GM23338 (cell line): ENCODE measurements at regions not wholly inside any gene's neighbourhood (a gene's known extent, or its start where the extent isn't known, plus 50 kb on each side); places are given as distances from the start of the nearest gene placed in this dataset.

Source experiments
- ATAC-seq: fragments of 200-7000 bp; cut with Tn5 transposase; 3 replicates; pipeline ENCODE4 v1.9.1; 2020
- DNase-seq: peaks from one replicate; pipeline ENCODE4 v3.0.0-alpha.2; 2015; ENCODE audit warnings: low spot score
- H2AFZ ChIP-seq: fragments of 200-600 bp; sonication (generic); 2 replicates; pipeline ENCODE4 v1.8.0; 2016; ENCODE audit warnings: antibody characterized with exemption, mild to moderate bottlenecking, moderate library complexity
- H3F3A ChIP-seq: fragments of 200-600 bp; sonication (generic); replicated peaks from 2 replicates; pipeline ENCODE4 v1.8.0; 2017; ENCODE audit warnings: antibody characterized with exemption, mixed run types, low read depth
- H3K27ac ChIP-seq: fragments of 200-600 bp; sonication (generic); 2 replicates; pipeline ENCODE4 v1.6.1; 2016; ENCODE audit warnings: low read depth
- H3K27me3 ChIP-seq: fragments of 200-600 bp; sonication (generic); 2 replicates; pipeline ENCODE4 v1.8.0; 2016; ENCODE audit warnings: mild to moderate bottlenecking, mixed run types, moderate library complexity; ENCODE audit not compliant: insufficient read depth
- H3K36me3 ChIP-seq: fragments of 200-600 bp; sonication (generic); 2 replicates; pipeline ENCODE4 v1.8.0; 2016; ENCODE audit warnings: mild to moderate bottlenecking; ENCODE audit not compliant: insufficient read depth
- H3K4me1 ChIP-seq: fragments of 200-600 bp; sonication (generic); 2 replicates; pipeline ENCODE4 v1.8.0; 2016; ENCODE audit warnings: mild to moderate bottlenecking, moderate library complexity; ENCODE audit not compliant: insufficient read depth
- H3K4me2 ChIP-seq: fragments of 200-600 bp; sonication (generic); 2 replicates; pipeline ENCODE4 v1.7.1; 2017; ENCODE audit warnings: mixed run types
- H3K4me3 ChIP-seq: fragments of 200-600 bp; sonication (generic); 2 replicates; pipeline ENCODE4 v1.6.1; 2016; ENCODE audit warnings: mixed run types
- H3K79me2 ChIP-seq: fragments of 200-600 bp; sonication (generic); replicated peaks from 2 replicates; pipeline ENCODE4 v1.8.0; 2017; ENCODE audit warnings: mild to moderate bottlenecking; ENCODE audit not compliant: insufficient read depth
- H3K9me2 ChIP-seq: fragments of 200-600 bp; sonication (generic); 2 replicates; pipeline ENCODE4 v1.8.0; 2017; ENCODE audit not compliant: insufficient read depth
- H4K20me1 ChIP-seq: fragments of 200-600 bp; sonication (generic); replicated peaks from 2 replicates; pipeline ENCODE4 v1.8.0; 2017; ENCODE audit warnings: mild to moderate bottlenecking; ENCODE audit not compliant: insufficient read depth
- H3K27ac Mint-ChIP-seq: 2 replicates; pipeline ENCODE4 v1.8.0; 2020; ENCODE audit warnings: inconsistent platforms, mild to moderate bottlenecking, moderate library complexity, mixed read lengths
- H3K27me3 Mint-ChIP-seq: 3 replicates; pipeline ENCODE4 v1.8.0; 2022; ENCODE audit warnings: low read depth, mild to moderate bottlenecking, moderate library complexity, mixed read lengths, inconsistent platforms; ENCODE audit not compliant: insufficient read depth, poor library complexity
- H3K36me3 Mint-ChIP-seq: 3 replicates; pipeline ENCODE4 v1.8.0; 2021; ENCODE audit warnings: low read depth, mild to moderate bottlenecking, inconsistent platforms, moderate library complexity, mixed read lengths
- H3K4me1 Mint-ChIP-seq: 3 replicates; pipeline ENCODE4 v1.8.0; 2020; ENCODE audit warnings: mild to moderate bottlenecking, inconsistent platforms, mixed read lengths
- H3K4me3 Mint-ChIP-seq: 3 replicates; pipeline ENCODE4 v1.8.0; 2021; ENCODE audit warnings: moderate library complexity, mild to moderate bottlenecking, inconsistent platforms, mixed read lengths
- H3K9me3 Mint-ChIP-seq: 3 replicates; pipeline ENCODE4 v1.8.0; 2020; ENCODE audit warnings: moderate library complexity, mild to moderate bottlenecking, inconsistent platforms, mixed read lengths
- EZH2 ChIP-seq: fragments of 200-600 bp; sonication (generic); IDR thresholded peaks from one replicate; pipeline ENCODE4 v1.8.0; 2017; ENCODE audit warnings: antibody characterized with exemption, mild to moderate bottlenecking, low read depth; ENCODE audit not compliant: unreplicated experiment
- EZH2phosphoT487 ChIP-seq: fragments of 200-600 bp; sonication (generic); IDR thresholded peaks from one replicate; pipeline ENCODE4 v1.8.1; 2018; ENCODE audit warnings: antibody characterized with exemption; ENCODE audit not compliant: unreplicated experiment
- JUNB ChIP-seq: IDR thresholded peaks from one replicate; pipeline ENCODE4 v1.6.1; 2016; ENCODE audit warnings: antibody characterized with exemption; ENCODE audit not compliant: unreplicated experiment
- NANOG ChIP-seq: IDR thresholded peaks from 2 replicates; pipeline ENCODE4 v1.6.1; 2016; ENCODE audit warnings: antibody characterized with exemption, borderline replicate concordance
- POLR2AphosphoS5 ChIP-seq: IDR thresholded peaks from 2 replicates; pipeline ENCODE4 v1.6.1; 2016; ENCODE audit warnings: antibody characterized with exemption, low read depth
- STAT1 ChIP-seq: IDR thresholded peaks from one replicate; pipeline ENCODE4 v1.6.1; 2016; ENCODE audit warnings: antibody characterized with exemption; ENCODE audit not compliant: unreplicated experiment
- ZNF114 ChIP-seq: fragments of 250-450 bp; sonication (Bioruptor Pico); IDR thresholded peaks from 2 replicates; pipeline ENCODE4 v1.5.0; 2020; ENCODE audit warnings: mild to moderate bottlenecking, moderate library complexity
- ZNF331 ChIP-seq: fragments of 250-450 bp; sonication (Bioruptor Pico); IDR thresholded peaks from 2 replicates; pipeline ENCODE4 v1.5.0; 2020; ENCODE audit warnings: low read depth, mild to moderate bottlenecking, moderate library complexity
- ZNF462 ChIP-seq: fragments of 250-450 bp; sonication (Bioruptor Pico); IDR thresholded peaks from 2 replicates; pipeline ENCODE4 v1.5.0; 2020; ENCODE audit warnings: mild to moderate bottlenecking, moderate library complexity

GRCh38 chr9:119697996-119698395, 328.8 kb upstream of the BRINP1 start:
- Mint-ChIP-seq H3K27me3 (no peaks in the 10 kb centered on the region), H3K9me3 (no peaks in the 10 kb centered on the region), H3K36me3 (no peaks in the 10 kb centered on the region), H3K27ac (no peak overlapping the region), H3K4me3 (no peak overlapping the region), H3K4me1 (peaks cover 6% of the 10 kb centered on the region; the same call in 2 of the 3 replicates)
- Histone ChIP-seq H2AFZ (peak overlapping the region; percentile 47; the same call in 1 of the 2 replicates), H3K27ac (no peak overlapping the region), H3K9me2 (no peaks in the 10 kb centered on the region), H3K27me3 (no peaks in the 10 kb centered on the region), H3K4me2 (no peak overlapping the region), H3F3A (no peaks in the 10 kb centered on the region), H3K36me3 (no peaks in the 10 kb centered on the region), H3K4me3 (no peak overlapping the region), H3K79me2 (no peaks in the 10 kb centered on the region), H3K4me1 (no peaks in the 10 kb centered on the region), H4K20me1 (no peaks in the 10 kb centered on the region)
- DNase-seq, result no peak
- no peak; the same call in 2 of the 3 replicates for ATAC-seq
- TF ChIP-seq EZH2phosphoT487 (no peak), EZH2 (no peak), ZNF331 (CRISPR knock-in tag) (no peak), POLR2AphosphoS5 (no peak), ZNF114 (CRISPR knock-in tag) (no peak), ZNF462 (no peak), NANOG (no peak), STAT1 (no peak), JUNB (no peak)
